ENCODE measurements at regions not wholly inside any gene's neighbourhood (a gene's known extent, or its start where the extent isn't known, plus 50 kb on each side); places are given as distances from the start of the nearest gene placed in this dataset.

DNA sequence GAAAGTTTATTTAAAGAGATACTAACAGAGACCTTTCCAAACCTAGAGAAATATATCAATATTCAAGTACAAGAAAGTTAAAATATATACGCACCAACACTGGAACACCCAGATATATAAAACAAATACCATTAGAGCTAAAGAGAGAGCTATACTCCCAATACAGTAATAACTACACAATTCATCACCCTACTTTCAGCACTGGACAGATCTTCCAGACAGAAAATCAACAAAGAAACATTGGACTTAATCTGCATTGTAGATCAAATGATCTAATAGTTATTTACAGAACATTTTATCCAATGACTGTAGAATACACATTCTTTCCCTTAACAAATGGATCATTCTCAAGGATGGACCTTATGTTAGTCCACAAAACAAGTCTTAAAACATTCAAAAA is 311.9 kb downstream of the METTL15 start:
- no peaks in the 10 kb centered on the region for H3K27me3 ChIP-seq (ENCODE audit: insufficient read depth)
- no peak overlapping the region for H2AFZ ChIP-seq (ENCODE audit: low read depth)
- peaks cover 3 to 4% of the 10 kb centered on the region in 2 experiments; a peak in 2 of 4 replicates for H3K4me1 ChIP-seq (ENCODE audit: control insufficient read depth in 1 of 2, insufficient read depth in 2 of 2, low read depth in 1 of 2, low read length in 1 of 2)
- no peaks in the 10 kb centered on the region for H3K9me3 ChIP-seq
- DNase-seq: no peak
- TF ChIP-seq REST (IDR thresholded peaks at IDR 0.05; ENCODE audit: low read depth, low read length) (0 out of 2 replicates have a peak, but pooled peaks have one; percentile 47), NFIC (IDR thresholded peaks at IDR 0.05; ENCODE audit: borderline replicate concordance) (no peak), SMC3 (IDR thresholded peaks at IDR 0.05; ENCODE audit: low read depth, low read length) (no peak)
- ChIA-PET CTCF (no interaction called here), POLR2A (no interaction called here)
- H3F3A ChIP-seq (replicated peaks; ENCODE audit: insufficient read depth): peaks cover 5% of the 10 kb centered on the region
- H4K20me1 ChIP-seq (ENCODE audit: insufficient read depth): no peaks in the 10 kb centered on the region
- no peak overlapping the region for H3K27ac ChIP-seq (ENCODE audit: low read depth in 2 of 2, low read length in 1 of 2)
- no peaks in the 10 kb centered on the region for H3K79me2 ChIP-seq (ENCODE audit: insufficient read depth)
- no peaks in the 10 kb centered on the region for H3K9me2 ChIP-seq
- no peak overlapping the region for H3K9ac ChIP-seq
- WGBS (ENCODE audit: low lambda C conversion rate): 94% methylated on average over 1 of the region's 1 CpG
- H3K4me3 ChIP-seq (ENCODE audit: low read depth in 2 of 2, low read length in 1 of 2): no peak overlapping the region
- H3K4me2 ChIP-seq: no peak overlapping the region
- H3K36me3 ChIP-seq (replicated peaks in 1 of 2; ENCODE audit: control insufficient read depth in 1 of 2, insufficient read depth in 2 of 2, low read length in 1 of 2): no peaks in the 10 kb centered on the region

- ChIA-PET CTCF (no interaction called here), POLR2A (no interaction called here)
- no peaks in the 10 kb centered on the region for H4K20me1 ChIP-seq (ENCODE audit: insufficient read depth)
- no peak overlapping the region for H3K4me2 ChIP-seq
- H3K9me2 ChIP-seq: no peaks in the 10 kb centered on the region
- DNase-seq: no peak
- H3K27me3 ChIP-seq (ENCODE audit: insufficient read depth): no peaks in the 10 kb centered on the region
- H3K4me3 ChIP-seq (ENCODE audit: low read depth in 2 of 2, low read length in 1 of 2): no peak overlapping the region
- 81% methylated on average over 5 of the region's 5 CpGs for WGBS (ENCODE audit: low lambda C conversion rate)
- no peak overlapping the region for H3K27ac ChIP-seq (ENCODE audit: low read depth in 2 of 2, low read length in 1 of 2)
- H2AFZ ChIP-seq (ENCODE audit: low read depth): no peak overlapping the region
- TF ChIP-seq RXRA (IDR thresholded peaks at IDR 0.05; ENCODE audit: borderline replicate concordance, low read depth): peak; percentile 43; the same call in 1 of the 2 replicates
- TF ChIP-seq EZH2phosphoT487 (IDR thresholded peaks at IDR 0.05; ENCODE audit: borderline replicate concordance, low read depth): no peak
- TF ChIP-seq IRF3 (IDR thresholded peaks at IDR 0.05; ENCODE audit: low read depth, low read length): no peak
- TF ChIP-seq TCF12 (IDR thresholded peaks at IDR 0.05): peak; percentile 22; the same call in 1 of the 2 replicates
- TF ChIP-seq SIN3A (IDR thresholded peaks at IDR 0.05; ENCODE audit: borderline replicate concordance, low read depth, low read length): no peak
- TF ChIP-seq TEAD4 (IDR thresholded peaks at IDR 0.05; ENCODE audit: borderline replicate concordance, insufficient read depth): 0 out of 2 replicates have a peak, but pooled peaks have one; percentile 17
- peak; percentile 21; the same call in 1 of the 2 replicates for TF ChIP-seq FOSL2 (IDR thresholded peaks at IDR 0.05; ENCODE audit: borderline replicate concordance, low read depth)
- peak; percentile 82 for TF ChIP-seq MEF2A (IDR thresholded peaks at IDR 0.05; ENCODE audit: borderline replicate concordance, low read depth)
- TF ChIP-seq PBX3 (IDR thresholded peaks at IDR 0.05): peak; percentile 32
- peak; percentile 30; the same call in 1 of the 2 replicates for TF ChIP-seq JUND (IDR thresholded peaks at IDR 0.05)
- no peak overlapping the region for H3K9ac ChIP-seq
- H3F3A ChIP-seq (replicated peaks; ENCODE audit: insufficient read depth): peaks cover 5% of the 10 kb centered on the region
- no peaks in the 10 kb centered on the region for H3K36me3 ChIP-seq (replicated peaks in 1 of 2; ENCODE audit: control insufficient read depth in 1 of 2, insufficient read depth in 2 of 2, low read length in 1 of 2)
- no peaks in the 10 kb centered on the region for H3K79me2 ChIP-seq (ENCODE audit: insufficient read depth)
- 0 out of 2 replicates have a peak, but pooled peaks cover 5% of the 10 kb centered on the region for H3K9me3 ChIP-seq
- peaks cover 3 to 4% of the 10 kb centered on the region in 2 experiments; a peak in 2 of 4 replicates for H3K4me1 ChIP-seq (ENCODE audit: control insufficient read depth in 1 of 2, insufficient read depth in 2 of 2, low read depth in 1 of 2, low read length in 1 of 2)
These were observed 309.6 kb downstream of the METTL15 start for GRCh38 chr11:28417601-28418323.
